ENCODE measurements at regions not wholly inside any gene's neighbourhood (a gene's known extent, or its start where the extent isn't known, plus 50 kb on each side); places are given as distances from the start of the nearest gene placed in this dataset.

DNA sequence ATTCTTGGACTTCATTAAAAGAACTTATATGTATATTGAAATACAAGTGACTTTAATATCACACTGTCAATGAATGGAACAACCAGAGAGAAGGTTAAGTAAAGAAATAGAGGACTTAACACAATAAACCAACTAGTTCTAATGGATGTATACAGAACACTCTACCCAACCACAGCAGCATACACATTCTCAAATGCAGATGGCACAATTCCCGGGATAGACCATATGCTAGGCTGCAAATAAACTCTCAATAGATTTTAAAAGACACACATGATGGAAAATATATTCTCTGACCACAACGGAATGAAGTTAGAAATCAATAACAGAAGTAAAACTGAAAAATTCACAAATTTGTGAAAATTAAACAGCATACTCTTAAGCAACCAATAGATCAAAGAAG, 214.3 kb upstream of the LINGO1 start (continued):
- no peak for TF ChIP-seq HDAC6 (IDR thresholded peaks at IDR 0.05; ENCODE audit: low read depth, low read length)
- no peak for TF ChIP-seq PHF8 (conservative IDR thresholded peaks at IDR 0.05; ENCODE audit: low read depth, low read length)
- TF ChIP-seq SUZ12 (IDR thresholded peaks at IDR 0.05; ENCODE audit: low read length) = no peak
- no peak for TF ChIP-seq CEBPB (IDR thresholded peaks at IDR 0.05; ENCODE audit: low read depth, low read length)

Measured in H1 (cell line).